SK-MEL-5 (cell line): ENCODE measurements at regions not wholly inside any gene's neighbourhood (a gene's known extent, or its start where the extent isn't known, plus 50 kb on each side); places are given as distances from the start of the nearest gene placed in this dataset.

Experiments used
- DNase-seq: peaks from one replicate; pipeline ENCODE4 v3.0.0-alpha.2; 2016; ENCODE audit warnings: low read depth, low spot score
- in situ Hi-C: cut with HindIII; loops from 2 replicates; pipeline ENCODE4 v1.10.0; 2016; ENCODE audit warnings: low sequenced_read_pairs, high pct_unique_total_duplicates, low pct_unique_long_range_greater_than_20kb

GRCh38 chr14:40123816-40124215, 691.6 kb upstream of the FBXO33 start:
- in situ Hi-C loops = no loop called here

GRCh38 chr14:40122968-40123648, 690.9 kb upstream of the FBXO33 start:
- DNase-seq = peak; percentile 1
- in situ Hi-C loops = no loop called here

More at GRCh38 chr14:40123816-40124215, 691.6 kb upstream of the FBXO33 start:
- DNase-seq = no peak

- in situ Hi-C loops = no loop called here
- DNase-seq = no peak
These were observed 687.5 kb upstream of the FBXO33 start for GRCh38 chr14:40119765-40120164.

GRCh38 chr14:40119321-40119720, 687.1 kb upstream of the FBXO33 start:
- in situ Hi-C loops = no loop called here
- no peak for DNase-seq

- no peak for DNase-seq
- in situ Hi-C loops = no loop called here
These were observed 683.4 kb upstream of the FBXO33 start for GRCh38 chr14:40115583-40115982.

GRCh38 chr14:40113671-40114070, 681.4 kb upstream of the FBXO33 start:
- in situ Hi-C loops = no loop called here
- DNase-seq = no peak

- DNase-seq = no peak
- in situ Hi-C loops = no loop called here
These were observed 668.4 kb upstream of the FBXO33 start for GRCh38 chr14:40100544-40101196.

- in situ Hi-C loops = no loop called here
- DNase-seq = no peak
These were observed 667.1 kb upstream of the FBXO33 start for GRCh38 chr14:40099316-40099715.

GRCh38 chr14:40098468-40098867, 666.2 kb upstream of the FBXO33 start:
- in situ Hi-C loops = no loop called here
- no peak for DNase-seq

- in situ Hi-C loops = no loop called here
These were observed 664.7 kb upstream of the FBXO33 start for GRCh38 chr14:40096968-40097367.

GRCh38 chr14:40093800-40094199, 661.6 kb upstream of the FBXO33 start:
- in situ Hi-C loops = no loop called here
- no peak for DNase-seq

More at GRCh38 chr14:40096968-40097367, 664.7 kb upstream of the FBXO33 start:
- no peak for DNase-seq

- in situ Hi-C loops = no loop called here
- no peak for DNase-seq
These were observed 641.9 kb upstream of the FBXO33 start for GRCh38 chr14:40074169-40074568.

GRCh38 chr14:40072175-40072574, 639.9 kb upstream of the FBXO33 start:
- DNase-seq = no peak
- in situ Hi-C loops = no loop called here

GRCh38 chr14:40058901-40059897, 627.0 kb upstream of the FBXO33 start:
- in situ Hi-C loops = no loop called here
- DNase-seq = no peak

- in situ Hi-C loops = no loop called here
- DNase-seq = no peak
These were observed 621.2 kb upstream of the FBXO33 start for GRCh38 chr14:40053416-40053815.

GRCh38 chr14:40028991-40029390, 596.8 kb upstream of the FBXO33 start:
- no peak for DNase-seq
- in situ Hi-C loops = no loop called here

- in situ Hi-C loops = no loop called here
- no peak for DNase-seq
These were observed 592.9 kb upstream of the FBXO33 start for GRCh38 chr14:40025101-40025500.

- DNase-seq = no peak
- in situ Hi-C loops = no loop called here
These were observed 578.7 kb upstream of the FBXO33 start for GRCh38 chr14:40010961-40011360.
